ENCODE measurements at regions not wholly inside any gene's neighbourhood (a gene's known extent, or its start where the extent isn't known, plus 50 kb on each side); places are given as distances from the start of the nearest gene placed in this dataset.
"Not testable (repeated sequence)": the region's sequence is repeated elsewhere in the genome, so short reads cannot be mapped to it uniquely, and the experiment has no call there.

DNA sequence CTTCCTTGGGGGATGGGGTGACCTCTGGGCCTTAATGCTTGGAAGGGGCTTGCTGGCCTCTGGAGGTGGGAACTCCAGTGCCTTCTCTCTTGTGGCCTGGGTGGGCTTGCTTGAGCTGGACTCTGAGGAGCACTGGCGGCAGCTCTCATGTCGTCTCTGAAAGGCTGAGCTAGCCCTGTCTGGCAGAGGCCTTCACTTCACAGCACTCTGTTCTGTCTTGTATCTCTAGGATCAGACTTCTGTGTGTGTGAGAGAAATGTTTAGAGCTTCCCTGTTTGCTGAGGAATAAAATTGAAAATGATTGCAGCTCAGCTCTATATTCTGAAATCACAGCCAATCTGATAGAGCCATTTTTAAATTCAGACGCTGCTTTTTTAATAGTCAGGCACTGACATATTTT lies 185.3 kb downstream of the KCNRG start:
- no peak for DNase-seq

DNA sequence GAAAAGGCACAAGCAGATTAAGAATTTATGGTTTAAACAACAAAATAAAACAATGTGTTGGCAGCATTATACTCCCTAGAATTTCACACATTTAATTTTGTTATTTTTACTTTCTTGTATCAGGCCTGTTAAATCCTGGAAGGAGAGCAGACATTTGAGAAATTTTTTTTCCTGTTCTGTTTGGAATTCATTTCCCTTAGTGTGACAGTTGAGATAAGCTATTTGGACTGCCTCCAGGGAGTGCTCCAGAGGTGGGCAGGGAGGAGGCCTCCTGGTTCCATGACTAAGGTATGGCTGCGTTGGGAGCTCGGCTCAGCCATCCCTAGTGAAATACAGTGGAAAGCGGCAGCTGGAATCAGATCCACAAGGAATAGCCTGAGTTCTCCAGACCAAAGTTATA lies 185.7 kb downstream of the KCNRG start:
- DNase-seq = no peak

DNA sequence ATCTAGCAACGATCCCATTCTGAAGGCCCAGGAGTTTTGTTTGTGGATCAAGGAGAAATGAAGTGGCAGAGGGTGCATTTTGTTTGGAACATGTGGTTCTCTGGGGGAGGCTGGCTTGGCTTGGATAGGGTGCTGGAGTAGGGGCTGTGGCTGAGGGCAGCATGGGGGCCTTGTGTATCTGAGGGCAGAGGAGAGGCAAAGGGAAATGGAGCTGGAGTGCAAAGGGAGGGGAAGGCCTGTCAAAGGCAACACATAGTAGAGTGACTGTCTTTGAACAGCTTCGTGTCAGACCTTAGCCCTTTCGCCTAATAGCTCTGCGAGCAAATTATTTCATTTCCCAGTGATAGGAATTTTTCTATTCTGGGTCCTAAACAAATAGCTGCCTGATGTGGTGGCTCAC lies 187.2 kb downstream of the KCNRG start:
- DNase-seq = no peak

DNA sequence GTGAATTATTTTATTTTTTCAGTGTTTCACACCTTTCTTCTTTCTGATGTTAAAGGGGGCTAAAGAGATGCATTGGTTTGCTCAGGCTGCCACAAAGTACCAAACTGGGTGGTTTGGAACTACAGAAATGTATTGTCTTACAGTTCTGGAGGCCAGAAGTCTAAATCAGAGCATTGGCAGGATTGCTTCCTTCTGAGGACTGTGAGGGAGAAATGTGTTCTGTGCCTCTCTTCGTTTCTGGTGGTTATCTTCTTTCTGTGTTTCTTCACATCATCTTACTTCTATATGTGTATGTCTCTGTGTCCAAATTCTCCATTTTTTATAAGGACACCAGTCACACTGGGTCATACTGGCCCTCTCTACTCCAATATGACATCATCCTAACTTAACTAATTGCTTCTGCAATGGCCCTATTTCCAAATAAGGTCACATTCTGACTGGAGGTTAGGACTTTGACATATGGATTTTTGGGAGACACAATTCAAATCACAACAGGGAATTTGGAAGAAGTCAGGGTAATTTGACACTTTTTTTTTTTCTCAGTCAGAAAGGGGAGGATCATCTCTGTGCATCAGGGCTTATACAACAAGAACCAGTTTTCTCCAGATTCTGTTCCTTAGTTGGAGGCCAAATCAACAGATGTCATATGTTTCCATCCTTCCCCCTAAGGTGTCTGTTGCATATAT lies 188.2 kb downstream of the KCNRG start:
- DNase-seq = no peak

DNA sequence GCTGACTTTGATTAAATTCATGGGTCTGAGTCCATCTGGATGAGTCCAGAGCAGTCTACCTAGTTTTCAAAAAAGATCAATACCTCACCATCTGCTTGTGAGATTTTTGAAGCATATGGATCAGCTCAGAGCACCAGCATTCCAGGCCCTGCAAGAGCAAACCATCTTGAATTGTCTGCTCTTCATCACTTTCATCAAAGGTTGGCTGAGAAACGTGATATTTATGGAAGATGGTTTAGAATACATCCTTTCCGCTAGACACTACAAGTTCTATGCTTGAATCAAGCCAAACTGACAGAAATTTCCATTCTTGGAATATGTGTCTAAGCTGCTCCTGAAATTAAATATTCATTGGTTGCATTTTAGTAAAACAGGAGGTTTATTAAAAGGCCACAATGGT lies 190.3 kb downstream of the KCNRG start:
- no peak for DNase-seq

DNA sequence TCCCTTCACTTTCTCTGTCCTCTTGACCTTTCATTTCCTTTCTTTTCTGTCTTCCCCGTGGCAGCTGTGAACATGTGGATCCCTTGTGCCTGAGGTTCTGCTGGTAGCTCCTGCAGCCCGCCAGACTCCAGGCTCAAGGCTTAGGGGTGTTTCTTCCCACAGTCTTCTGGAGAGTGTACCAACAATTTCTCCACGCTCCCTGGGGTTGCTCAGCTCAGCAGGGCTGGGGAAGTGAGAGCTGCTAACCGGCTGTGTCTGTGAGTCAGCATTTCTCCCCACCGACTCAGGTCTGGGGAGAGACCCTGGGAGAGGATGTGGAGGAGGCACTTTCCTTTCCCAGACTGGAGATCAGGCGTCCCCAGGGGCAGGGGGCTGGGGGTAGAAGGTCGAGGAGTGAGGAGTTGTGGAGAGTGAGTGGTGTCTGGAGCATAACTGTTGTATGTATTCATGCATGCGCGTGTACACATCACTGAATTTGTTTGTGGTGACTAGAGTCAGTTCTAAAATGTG lies 193.6 kb downstream of the KCNRG start:
- DNase-seq = no peak

DNA sequence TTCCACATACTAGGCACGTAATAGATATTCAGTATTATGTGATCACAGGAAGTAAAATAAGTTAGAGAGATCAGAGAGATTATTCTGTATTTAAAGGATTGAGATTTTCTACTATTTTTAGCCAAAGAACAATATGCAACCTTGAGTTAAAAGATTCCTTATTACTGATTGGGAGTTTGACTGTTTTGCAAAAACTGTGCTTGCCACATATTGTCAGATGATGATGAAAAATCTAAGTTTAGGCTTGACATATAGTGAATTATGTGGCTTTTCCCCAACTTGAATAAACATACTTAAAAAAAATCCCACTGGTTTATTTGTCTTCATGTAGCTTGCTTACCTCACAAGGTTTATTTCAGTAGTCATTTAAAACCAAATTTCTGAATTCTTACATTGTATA lies 194.4 kb downstream of the KCNRG start:
- no peak for DNase-seq

DNA sequence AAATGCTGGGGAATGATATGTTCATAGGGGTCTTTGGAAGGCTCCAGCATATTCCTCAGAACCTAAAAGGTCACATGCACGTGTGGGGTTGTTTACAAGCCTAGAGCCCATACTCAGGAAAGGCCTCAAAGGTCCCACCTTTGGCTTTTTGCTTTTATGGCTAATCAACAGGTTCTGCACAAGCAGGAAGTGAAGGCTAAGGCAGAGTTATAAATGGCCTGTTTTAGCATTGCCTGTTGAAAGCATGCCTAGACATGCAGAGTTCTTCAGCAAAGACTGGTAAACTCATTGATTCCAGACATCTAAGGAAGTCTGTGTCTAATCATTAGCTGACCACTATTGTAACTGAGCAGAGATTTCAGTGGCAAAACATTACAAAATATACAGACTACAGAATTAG lies 198.3 kb downstream of the KCNRG start:
- no peak for DNase-seq

DNA sequence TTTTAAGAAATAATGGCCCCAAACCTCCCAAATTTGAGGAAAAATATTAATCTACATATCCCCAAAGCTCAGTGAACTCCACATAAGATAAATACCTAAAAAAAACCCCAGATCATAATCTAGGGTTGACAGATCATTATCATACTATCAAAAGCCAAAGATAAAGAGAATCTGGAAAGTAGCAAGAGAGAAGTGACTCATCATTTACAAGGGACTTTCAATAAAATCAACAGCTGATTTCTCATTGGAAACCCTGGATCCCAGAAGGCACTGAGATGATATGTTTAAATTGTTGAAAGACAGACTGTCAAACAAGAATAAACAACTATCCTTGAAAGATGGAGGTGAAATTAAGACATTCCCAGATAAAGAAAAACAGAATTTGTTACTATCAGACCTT lies 199.3 kb downstream of the KCNRG start:
- no peak for DNase-seq

DNA sequence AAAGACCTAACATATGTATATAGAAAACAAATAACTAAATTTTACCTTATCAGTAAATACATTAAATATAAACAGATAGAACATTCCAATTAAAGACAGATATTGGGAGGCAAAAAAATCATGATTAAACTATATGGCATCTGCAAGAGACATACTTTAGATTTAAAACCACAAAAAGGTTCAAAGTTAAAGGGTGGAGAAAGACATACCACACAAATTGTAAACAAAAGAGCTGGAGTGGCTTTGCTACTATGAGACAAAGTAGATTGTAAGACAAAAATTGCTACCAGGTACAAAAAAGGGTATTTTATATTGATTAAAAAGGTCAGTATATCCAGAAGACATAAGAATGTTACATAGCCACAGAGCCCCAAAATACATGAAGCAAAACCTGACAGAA lies 200.2 kb downstream of the KCNRG start:
- DNase-seq = no peak

DNA sequence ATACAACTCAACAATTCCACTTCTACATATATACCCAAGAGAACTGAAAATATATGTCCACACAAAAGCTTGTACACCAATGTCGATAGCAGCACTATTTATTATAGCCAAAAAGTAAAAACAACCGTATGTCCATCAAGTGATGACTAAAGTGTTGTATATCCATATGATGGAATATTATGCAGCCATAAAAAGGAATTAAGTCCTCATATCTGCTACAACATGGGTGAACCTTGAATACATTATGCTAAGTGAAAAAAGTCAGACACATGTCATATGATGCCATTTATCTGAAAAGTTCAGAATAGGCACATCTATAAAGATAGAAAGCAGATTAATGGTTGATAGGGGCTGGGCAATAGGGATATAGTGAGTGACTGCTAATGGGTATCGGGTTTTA lies 204.5 kb downstream of the KCNRG start:
- DNase-seq = no peak

DNA sequence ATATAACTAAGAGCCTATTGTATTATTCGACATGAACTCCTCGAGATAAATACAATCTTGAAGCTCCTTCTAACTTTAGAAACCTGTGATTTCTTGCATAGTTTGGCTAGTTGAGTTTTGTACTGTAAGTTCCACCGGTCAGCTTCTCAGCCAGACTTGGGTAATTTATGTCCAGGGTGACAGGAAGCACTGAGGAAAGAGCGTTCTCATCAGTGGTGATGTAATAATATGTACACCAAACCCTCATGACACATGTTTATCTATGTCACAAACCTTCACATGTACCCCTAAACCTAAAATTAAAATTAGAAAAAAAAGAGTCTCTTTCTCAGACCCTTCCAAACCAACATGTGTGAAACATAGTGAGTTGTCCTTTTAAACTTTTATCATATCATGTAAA lies 205.7 kb downstream of the KCNRG start:
- DNase-seq = no peak

DNA sequence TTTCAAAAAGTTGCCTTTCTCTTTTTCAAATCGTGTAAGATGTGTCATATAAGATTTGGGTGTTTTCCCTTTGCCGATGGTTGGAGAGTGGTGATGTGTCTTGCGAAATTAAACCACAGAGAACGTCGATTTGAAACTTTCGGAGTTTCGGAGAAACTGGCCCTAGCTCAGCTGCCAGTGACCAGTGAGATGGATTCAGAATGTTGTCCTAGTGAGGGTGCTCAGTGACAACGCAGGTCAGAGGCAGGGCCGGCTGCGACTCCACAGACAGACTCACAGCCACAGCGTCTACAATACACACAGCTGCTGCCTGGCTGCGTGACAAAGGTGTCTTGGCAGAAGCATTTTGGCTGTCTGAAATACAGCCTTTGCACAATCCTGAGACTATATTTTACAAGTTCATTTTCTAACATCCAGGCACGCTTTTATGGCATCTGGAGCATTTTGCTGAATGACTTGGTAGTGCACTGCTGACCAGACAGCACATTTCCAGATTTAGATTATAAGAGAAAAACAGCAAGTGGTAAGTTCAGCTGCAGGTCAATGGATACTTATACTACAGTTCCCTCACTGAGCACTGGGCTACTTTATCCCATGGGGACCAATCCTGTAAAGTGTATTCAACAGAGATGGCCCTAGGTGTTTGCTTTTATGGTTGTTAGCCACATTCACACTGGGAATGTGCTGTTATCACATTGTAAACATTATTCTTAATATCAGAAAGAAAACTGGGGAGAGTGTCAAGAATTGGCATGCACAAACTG lies 207.5 kb downstream of the KCNRG start:
- no peak for DNase-seq

DNA sequence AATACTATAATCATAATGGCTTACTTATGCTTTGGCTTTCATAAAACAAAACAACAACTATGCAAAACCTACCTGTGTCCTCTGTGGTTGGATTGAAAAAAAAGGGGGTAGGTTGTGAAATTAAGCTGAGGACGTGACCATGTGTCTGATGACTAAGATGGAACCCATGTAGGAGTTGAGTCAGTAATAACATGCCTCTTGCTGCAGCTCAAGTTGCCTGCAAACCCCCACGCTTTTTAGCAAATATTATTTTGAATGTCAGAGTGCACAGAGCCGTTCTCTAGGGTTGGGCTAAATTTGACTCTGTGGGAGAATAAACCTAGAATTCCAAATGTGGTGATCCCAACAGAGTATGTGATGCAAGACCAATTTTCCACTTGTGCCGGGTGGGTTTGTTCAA lies 209.3 kb downstream of the KCNRG start:
- no peak for DNase-seq

DNA sequence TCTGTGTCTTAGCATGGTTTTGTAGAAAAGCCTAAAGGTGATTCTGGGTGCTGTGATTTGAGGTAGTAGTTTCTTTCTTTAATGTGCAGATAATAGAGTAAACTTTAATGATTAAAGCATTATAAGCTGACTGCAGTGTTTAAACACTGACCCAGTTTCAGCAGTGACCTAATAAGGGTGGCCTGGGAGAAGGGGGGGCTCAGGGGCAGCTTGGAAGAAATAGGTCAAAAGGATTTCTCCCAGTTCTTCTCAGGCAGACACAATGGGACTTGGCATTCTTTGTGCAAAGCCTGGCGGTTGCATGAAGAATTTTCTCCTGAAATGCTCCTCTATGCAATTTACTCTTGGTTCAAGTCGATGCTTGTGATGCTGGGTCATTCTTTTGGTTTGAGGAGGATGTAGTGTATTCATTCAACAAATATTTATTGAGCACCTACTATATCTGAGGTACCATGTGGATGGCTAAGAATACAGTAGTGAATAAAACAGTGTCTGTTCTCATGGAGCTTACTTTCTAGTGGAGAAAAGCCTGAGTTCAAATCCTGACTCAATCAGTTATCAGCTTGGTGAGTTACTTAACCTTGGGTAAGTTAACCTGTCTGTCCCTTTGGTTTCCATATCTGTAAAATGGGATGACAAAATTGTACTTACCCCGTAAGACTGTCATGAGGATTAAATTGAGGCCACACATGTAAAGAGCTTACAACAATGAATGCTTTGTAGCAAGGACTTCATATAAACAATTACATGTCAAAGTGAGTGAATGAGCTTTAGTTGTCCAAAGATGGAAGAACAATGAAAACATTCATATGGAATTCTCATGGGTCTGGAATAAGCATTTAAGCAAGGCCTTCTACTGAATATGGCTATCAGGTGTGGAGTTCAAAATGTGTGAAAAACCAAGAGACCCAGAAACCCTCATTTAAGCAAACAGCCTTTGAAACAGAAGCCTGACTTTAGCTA lies 210.2 kb downstream of the KCNRG start:
- no peak for DNase-seq

DNA sequence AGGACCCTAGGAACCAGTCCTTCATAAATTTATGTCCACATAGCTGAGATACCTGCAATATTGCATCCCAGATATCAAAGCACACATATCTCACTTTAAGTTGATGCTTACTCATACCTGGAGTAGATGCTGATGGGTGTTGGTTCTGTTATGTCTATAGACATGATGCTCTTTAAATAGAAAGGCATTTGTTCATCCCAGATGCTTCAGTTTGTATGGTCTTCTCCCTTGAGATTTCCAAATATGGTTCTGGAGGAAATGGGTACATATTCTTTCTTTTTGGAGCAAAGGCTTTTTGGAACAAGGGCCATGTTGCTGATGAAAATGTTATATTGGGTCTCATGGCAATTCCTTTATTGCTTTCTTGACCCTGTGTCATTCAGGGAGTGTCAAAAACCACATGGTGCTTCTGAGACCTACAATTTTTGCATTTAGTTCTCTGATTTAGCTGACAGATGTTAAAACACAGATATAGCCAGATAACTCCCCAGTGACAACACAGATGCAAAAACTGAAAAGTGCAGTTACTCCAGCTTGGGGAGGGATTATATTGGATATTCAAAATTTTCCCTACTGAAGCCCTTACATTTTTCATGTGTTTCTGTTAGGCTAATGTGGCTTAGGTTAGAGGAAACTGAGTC lies 211.4 kb downstream of the KCNRG start:
- no peak for DNase-seq

DNA sequence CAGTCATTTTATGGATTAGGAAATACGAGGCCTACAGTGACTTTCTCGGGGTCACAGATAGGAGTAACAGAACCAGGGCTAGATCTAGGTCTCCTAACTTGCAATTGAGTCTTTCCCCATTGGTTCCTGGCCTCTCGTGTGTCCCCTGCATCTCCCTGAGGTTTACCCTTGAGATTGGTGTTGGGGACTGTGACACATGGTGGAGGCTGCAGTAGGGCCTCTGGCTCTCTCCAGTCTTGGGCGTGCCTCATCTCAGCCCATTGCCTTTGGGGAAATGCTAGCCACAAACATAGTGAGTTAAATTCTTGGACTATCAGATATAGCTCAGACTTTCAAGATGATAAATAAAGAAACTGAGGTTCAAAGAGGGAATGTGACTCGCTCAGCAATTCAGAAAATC lies 212.1 kb downstream of the KCNRG start:
- no peak for DNase-seq

DNA sequence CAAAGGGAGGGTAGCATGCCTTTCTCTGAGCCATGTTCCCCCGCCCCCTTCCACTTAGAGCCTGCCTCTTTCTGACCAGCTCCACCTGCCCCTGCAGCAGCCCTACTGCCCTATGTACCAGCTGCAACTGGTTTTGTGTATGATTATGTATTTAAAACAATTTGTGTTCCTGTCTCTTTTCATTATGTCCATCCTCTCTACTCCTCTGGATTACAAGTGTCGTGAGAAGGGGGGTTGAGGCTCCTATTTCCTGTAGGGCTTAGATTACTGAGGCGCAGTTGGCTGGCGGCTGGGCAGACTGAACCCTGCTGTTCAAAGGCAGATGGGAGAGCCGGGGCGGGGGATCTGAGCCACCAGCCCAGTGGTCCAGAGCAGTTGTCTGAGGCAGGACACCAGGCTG lies 213.3 kb downstream of the KCNRG start:
- no peak for DNase-seq

DNA sequence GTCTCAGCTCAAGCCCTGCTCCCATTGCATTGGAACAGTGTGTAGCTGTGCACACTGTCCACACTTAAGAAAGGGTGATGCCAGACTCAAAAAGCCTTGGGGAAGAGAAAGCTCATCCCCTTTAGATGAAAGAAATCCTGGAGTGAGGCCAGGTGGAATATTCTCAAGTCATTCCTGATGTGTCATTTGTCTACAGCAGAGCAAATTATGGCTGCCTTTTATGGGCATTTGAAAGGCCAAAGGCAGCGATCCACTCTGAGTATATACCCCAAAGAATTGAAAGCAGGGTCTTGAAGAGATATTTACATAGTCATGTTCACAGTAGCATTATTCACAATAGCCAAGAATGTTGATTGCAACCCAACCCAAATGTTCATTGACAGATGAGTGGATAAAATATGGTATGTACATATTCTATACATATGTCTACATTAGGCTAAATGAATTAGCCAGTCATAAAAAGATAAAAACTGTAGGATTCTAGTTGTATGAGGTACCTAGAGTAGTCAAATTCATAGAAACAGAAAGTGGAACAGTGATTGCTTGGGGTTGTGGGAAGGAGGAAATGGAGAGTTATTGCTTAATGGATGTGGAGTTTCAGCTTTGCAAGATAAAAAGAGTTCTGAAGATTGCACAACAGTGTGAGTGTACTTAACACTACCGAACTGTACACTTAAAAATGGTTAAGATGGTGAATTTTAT lies 214.9 kb downstream of the KCNRG start:
- DNase-seq = no peak

DNA sequence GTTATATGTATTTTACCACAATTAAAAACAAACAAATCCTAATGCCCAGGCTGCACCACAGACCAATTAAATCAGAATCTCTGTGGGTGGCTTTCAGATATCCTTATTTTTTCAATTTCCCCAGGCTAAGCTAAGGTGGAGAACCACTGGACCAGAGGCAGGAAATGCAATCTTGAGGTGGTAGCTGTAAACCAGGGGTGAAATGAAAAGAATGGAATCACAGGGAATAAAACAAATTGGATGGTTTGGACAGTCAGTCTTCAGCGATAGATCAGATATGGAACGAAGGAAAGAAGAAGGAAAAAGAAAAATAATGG lies 215.4 kb downstream of the KCNRG start:
- DNase-seq = no peak

DNA sequence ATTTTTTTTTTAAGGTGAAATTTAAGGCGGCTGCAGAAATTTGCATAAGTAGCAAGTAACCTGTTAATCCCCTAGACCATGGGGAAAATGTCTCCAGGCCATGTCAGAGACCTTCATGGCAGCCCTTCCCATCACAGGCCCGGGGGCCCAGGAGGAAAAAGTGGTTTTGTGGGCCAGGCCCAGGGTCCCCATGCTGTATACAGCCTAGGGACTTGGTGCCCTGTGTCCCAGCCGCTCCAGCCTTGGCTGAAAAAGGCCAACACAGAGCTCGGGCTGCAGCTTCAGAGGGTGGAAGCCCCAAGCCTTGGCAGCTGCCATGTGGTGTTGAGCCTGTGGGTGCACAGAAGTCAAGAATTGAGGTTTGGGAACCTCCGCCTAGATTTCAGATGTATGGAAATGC lies 218.3 kb downstream of the KCNRG start:
- DNase-seq = not testable (repeated sequence)

DNA sequence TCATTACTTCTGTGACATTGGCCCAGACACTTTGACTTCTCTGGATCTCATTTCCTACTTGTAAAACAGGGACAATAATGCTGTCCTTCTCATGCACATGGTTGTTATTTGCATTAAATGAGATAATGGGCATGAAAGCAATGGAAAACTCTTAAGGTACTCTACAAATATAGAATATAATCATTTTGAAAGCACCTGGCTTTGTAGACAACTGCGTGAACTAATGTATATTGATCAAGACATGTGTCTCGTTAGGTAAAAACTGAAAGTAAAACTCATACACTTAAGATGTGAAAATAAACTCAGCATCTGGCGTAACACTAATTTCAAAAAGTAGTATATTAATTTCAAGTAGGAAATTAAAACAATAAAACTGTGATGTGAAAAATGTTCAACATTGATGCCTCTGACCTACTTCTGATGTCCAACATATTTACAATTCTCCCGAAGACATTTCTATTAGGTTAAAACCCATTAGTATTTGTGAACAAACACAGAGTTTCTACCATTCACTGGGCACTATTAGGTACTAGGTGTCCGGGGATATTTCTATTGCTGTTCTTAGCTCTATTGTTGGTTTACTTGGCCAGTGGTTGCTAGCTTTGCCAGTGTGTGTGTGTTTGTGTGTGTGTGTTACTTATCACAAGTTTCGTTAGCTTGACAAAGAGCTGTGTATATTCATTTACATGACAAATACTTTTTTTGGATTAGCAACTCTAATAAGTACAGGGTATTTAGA lies 220.5 kb downstream of the KCNRG start:
- no peak for DNase-seq
